ENCODE measurements at regions not wholly inside any gene's neighbourhood (a gene's known extent, or its start where the extent isn't known, plus 50 kb on each side); places are given as distances from the start of the nearest gene placed in this dataset.
A peak's percentile ranks its signal among the peaks of the same experiment; 100 is the strongest.

DNA sequence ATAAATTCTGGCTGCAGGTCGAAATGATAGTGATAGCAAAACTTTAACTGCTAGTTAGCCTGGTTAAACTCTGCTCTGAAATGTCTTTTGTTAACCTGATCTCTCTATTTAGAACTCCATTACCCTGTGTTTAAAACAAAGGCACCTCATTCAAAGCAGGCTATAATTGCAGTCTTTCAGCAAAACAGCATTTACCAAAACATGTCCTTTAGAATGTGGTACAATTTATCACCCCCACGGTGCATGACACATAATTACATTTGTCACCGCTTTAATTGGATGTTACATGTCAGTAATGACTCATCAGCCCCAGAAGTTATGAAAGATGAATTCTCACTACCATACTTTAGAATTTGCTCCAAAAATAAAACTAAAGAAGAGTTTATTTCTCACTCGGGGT lies 295.4 kb downstream of the TOX3 start:
- Mint-ChIP-seq H3K9me3 (peaks cover 14% of the 10 kb centered on the region), H3K27ac (no peak overlapping the region), H3K4me3 (ENCODE audit: low read depth) (no peak overlapping the region), H3K36me3 (ENCODE audit: low read depth) (no peaks in the 10 kb centered on the region), H3K4me1 (ENCODE audit: low read depth) (no peaks in the 10 kb centered on the region), H3K27me3 (ENCODE audit: low read depth) (no peaks in the 10 kb centered on the region)
- intact Hi-C loops (cut with micrococcal nuclease): no loop called here
- DNase-seq (ENCODE audit: low spot score): no peak

DNA sequence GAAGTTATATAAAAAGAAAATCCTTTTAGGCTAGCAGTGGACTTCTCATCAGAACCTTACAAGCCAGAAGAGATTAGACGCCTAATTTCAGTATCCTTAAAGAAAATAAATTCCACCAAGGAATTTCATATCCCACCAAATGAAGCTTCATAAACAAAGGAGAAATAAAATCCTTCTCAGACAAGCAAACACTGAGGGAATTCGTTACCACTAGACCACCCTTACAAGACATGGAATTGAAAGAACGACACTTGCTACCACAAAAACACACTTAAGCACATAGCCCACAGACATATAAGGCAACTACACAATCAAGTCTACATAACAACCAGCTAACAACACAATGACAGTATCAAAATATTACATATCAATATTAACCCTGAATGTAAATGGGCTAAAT lies 299.2 kb downstream of the TOX3 start:
- intact Hi-C loops (cut with micrococcal nuclease): no loop called here
- DNase-seq (ENCODE audit: low spot score): no peak
- Mint-ChIP-seq H3K27me3 (ENCODE audit: low read depth) (no peaks in the 10 kb centered on the region), H3K4me3 (ENCODE audit: low read depth) (no peak overlapping the region), H3K4me1 (ENCODE audit: low read depth) (no peaks in the 10 kb centered on the region), H3K36me3 (ENCODE audit: low read depth) (no peaks in the 10 kb centered on the region), H3K27ac (no peak overlapping the region), H3K9me3 (peaks cover 11% of the 10 kb centered on the region)

DNA sequence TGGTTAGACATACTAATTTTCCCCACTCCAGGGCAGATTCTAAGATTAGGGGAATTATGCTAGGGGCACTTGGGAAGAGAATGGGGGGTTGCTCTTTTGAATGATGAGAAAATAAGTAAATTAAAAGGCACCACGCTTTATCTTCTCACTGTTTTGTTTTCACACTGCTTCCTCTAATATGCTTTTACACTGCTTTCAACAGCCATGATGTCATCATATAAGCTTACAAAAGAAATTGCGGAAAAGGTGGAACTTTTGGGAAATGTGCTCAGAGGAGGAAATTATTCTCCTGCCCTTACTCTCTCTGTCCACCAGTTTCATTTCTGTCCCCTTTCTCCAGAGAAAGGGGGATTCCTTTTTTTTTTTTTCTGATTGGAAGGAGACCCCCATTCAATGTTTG lies 308.2 kb downstream of the TOX3 start:
- no peak overlapping the region for H3K27ac Mint-ChIP-seq
- no peaks in the 10 kb centered on the region for H3K36me3 Mint-ChIP-seq (ENCODE audit: low read depth)
- peaks cover 8% of the 10 kb centered on the region for H3K9me3 Mint-ChIP-seq
- H3K4me3 Mint-ChIP-seq (ENCODE audit: low read depth): no peak overlapping the region
- intact Hi-C loops (cut with micrococcal nuclease): no loop called here
- no peaks in the 10 kb centered on the region for H3K4me1 Mint-ChIP-seq (ENCODE audit: low read depth)
- no peak for DNase-seq (ENCODE audit: low spot score)
- H3K27me3 Mint-ChIP-seq (ENCODE audit: low read depth): no peaks in the 10 kb centered on the region

DNA sequence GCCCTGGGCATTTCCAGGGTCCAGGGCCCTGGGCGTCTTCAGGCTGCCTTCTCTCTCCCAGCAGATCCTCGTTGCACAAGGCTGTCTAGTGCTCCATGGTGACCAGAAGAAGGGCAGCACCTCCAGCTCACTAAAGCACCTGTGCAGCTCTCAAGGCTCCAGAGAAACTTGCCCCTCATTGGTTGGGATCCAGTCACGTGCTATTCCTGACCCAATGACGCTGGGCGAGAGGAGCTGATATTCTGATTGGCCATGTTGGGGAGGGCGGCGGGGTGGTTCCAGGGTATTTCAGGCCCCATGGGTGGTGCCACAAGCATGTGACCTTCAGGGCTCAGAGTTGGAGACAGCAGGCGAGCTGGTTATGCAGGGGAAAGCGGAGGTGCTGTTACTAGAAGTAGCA lies 309.1 kb downstream of the TOX3 start:
- DNase-seq (ENCODE audit: low spot score): no peak
- no peak overlapping the region for H3K27ac Mint-ChIP-seq
- H3K27me3 Mint-ChIP-seq (ENCODE audit: low read depth): no peaks in the 10 kb centered on the region
- no peaks in the 10 kb centered on the region for H3K36me3 Mint-ChIP-seq (ENCODE audit: low read depth)
- intact Hi-C loops (cut with micrococcal nuclease): no loop called here
- peaks cover 8% of the 10 kb centered on the region for H3K9me3 Mint-ChIP-seq
- no peaks in the 10 kb centered on the region for H3K4me1 Mint-ChIP-seq (ENCODE audit: low read depth)
- no peak overlapping the region for H3K4me3 Mint-ChIP-seq (ENCODE audit: low read depth)

DNA sequence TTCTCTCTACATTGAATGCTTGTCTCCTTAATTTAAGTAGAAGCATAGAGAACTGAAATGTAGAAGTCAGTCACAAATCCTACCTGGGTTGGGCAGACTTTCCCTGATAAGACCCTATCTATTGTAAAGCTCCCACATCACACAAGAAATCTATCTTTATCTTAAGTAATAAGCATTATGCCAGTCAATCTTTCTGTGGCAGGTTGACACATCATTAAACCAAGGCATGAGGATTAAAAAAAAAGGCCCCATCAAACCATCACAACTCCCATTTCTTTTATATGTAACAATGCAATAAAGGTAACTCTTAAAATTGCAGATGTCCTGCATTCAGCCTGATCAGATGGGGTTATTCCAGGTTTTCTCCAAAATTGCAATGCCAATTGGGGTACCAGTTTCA lies 311.8 kb downstream of the TOX3 start:
- no peaks in the 10 kb centered on the region for H3K4me1 Mint-ChIP-seq (ENCODE audit: low read depth)
- H3K4me3 Mint-ChIP-seq (ENCODE audit: low read depth): no peak overlapping the region
- no peaks in the 10 kb centered on the region for H3K9me3 Mint-ChIP-seq
- intact Hi-C loops (cut with micrococcal nuclease): no loop called here
- H3K27me3 Mint-ChIP-seq (ENCODE audit: low read depth): no peaks in the 10 kb centered on the region
- no peak for DNase-seq (ENCODE audit: low spot score)
- no peaks in the 10 kb centered on the region for H3K36me3 Mint-ChIP-seq (ENCODE audit: low read depth)
- no peak overlapping the region for H3K27ac Mint-ChIP-seq

DNA sequence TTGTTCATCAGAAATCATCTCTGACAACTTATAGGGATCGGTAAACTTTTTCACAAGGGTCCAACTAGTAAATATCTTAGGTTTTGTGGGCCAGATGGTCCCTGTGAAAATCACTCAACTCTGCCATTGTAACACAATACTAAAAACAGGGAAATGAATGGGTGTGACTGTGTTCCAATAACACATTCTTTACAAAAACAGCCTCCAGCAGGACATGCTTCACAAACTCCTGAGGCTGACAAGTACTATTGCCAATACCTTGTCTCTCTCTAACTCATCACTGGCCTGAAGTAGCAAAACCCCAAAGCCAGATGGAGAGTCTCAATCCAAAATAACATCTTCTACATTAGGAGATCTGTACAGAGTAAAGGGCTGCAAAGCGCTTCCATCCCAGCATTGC lies 312.3 kb downstream of the TOX3 start:
- Mint-ChIP-seq H3K9me3 (no peaks in the 10 kb centered on the region), H3K27me3 (ENCODE audit: low read depth) (no peaks in the 10 kb centered on the region), H3K4me3 (ENCODE audit: low read depth) (no peak overlapping the region), H3K36me3 (ENCODE audit: low read depth) (no peaks in the 10 kb centered on the region), H3K4me1 (ENCODE audit: low read depth) (no peaks in the 10 kb centered on the region), H3K27ac (no peak overlapping the region)
- no peak for DNase-seq (ENCODE audit: low spot score)
- intact Hi-C loops (cut with micrococcal nuclease): no loop called here

DNA sequence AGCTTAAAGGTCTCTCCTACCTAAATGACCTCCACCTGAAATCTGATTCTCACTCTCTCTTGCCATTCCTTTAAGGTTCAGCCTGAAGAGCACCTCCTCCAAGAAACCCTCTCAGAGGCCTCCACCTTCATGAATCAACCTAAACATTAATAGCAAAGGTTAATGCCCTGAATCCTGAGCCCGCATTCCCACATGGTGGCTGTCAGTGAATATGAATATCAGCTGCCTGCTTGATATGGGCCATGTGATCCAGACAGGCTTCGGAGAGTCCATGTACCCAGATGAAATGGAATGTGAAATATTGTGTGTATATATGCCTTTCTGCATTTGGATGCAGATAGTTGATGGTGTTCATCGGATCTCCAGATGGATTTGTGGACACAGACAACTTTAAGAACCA lies 317.5 kb downstream of the TOX3 start:
- Mint-ChIP-seq H3K27me3 (ENCODE audit: low read depth) (no peaks in the 10 kb centered on the region), H3K4me1 (ENCODE audit: low read depth) (no peaks in the 10 kb centered on the region), H3K9me3 (no peaks in the 10 kb centered on the region), H3K36me3 (ENCODE audit: low read depth) (no peaks in the 10 kb centered on the region), H3K4me3 (ENCODE audit: low read depth) (no peak overlapping the region), H3K27ac (no peak overlapping the region)
- intact Hi-C loops (cut with micrococcal nuclease): no loop called here
- DNase-seq (ENCODE audit: low spot score): no peak

DNA sequence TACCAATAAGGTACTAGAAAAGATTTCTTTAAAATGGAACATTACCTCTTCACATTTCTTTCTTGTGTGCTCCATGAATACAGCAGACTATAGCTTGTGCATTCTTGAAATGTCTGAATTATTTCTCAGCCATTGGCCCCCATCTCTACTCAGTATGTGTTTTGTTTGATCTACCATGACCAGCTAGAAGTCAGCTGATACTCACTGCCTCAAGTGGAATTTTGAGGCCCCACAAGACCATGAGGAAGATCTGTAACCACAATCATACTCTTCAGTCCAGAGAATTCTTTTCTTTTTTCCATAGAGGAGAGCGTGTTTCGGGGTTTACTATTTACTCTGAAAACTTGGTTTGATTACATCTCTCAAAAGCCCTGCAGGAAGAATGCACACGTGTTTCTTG lies 319.1 kb downstream of the TOX3 start:
- DNase-seq (ENCODE audit: low spot score): no peak
- Mint-ChIP-seq H3K36me3 (ENCODE audit: low read depth) (no peaks in the 10 kb centered on the region), H3K27me3 (ENCODE audit: low read depth) (no peaks in the 10 kb centered on the region), H3K27ac (no peak overlapping the region), H3K4me3 (ENCODE audit: low read depth) (no peak overlapping the region), H3K4me1 (ENCODE audit: low read depth) (no peaks in the 10 kb centered on the region), H3K9me3 (no peaks in the 10 kb centered on the region)
- intact Hi-C loops (cut with micrococcal nuclease): no loop called here

DNA sequence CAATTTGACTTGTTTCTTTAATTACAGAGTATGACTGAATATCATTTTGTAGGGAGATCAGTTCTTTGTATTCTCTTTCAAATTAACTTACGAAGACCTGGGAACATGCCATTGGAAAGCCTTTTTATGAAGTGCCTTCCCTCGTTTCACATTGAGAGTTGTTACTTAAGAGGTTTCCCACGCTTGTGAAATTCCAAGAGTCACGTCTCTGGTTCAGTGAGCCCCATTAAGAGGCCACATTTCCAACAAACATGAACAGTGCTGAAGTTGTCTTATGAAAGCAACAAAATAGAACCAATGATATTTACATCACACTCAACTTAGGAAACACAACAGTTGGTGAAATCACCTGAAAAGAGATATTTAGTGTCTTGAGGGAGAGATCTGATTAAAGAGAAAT lies 334.1 kb downstream of the TOX3 start:
- Mint-ChIP-seq H3K36me3 (ENCODE audit: low read depth) (no peaks in the 10 kb centered on the region), H3K4me3 (ENCODE audit: low read depth) (no peak overlapping the region), H3K4me1 (ENCODE audit: low read depth) (no peaks in the 10 kb centered on the region), H3K27ac (no peak overlapping the region), H3K9me3 (peaks cover 12% of the 10 kb centered on the region), H3K27me3 (ENCODE audit: low read depth) (no peaks in the 10 kb centered on the region)
- no peak for DNase-seq (ENCODE audit: low spot score)
- intact Hi-C loops (cut with micrococcal nuclease): no loop called here

DNA sequence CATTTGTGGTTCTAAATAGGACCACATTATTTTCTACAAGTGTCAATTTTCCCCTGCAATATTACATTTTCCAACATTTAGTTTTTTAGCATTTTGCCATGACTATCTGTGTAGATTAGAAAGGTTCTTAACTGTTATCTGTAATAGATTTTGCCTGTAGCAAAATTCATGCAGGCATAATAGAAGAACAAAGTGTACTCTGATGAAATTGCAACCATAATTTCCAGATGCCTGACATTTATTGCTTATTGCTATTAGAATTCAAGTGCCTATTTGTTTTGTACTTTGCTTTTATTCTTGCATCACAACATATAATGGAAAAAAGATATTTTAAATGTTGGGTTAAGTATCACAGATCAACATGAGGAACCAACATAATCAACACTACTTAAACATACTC lies 337.7 kb downstream of the TOX3 start:
- intact Hi-C loops (cut with micrococcal nuclease): no loop called here
- H3K4me3 Mint-ChIP-seq (ENCODE audit: low read depth): no peak overlapping the region
- DNase-seq (ENCODE audit: low spot score): no peak
- no peaks in the 10 kb centered on the region for H3K36me3 Mint-ChIP-seq (ENCODE audit: low read depth)
- H3K4me1 Mint-ChIP-seq (ENCODE audit: low read depth): no peaks in the 10 kb centered on the region
- no peak overlapping the region for H3K27ac Mint-ChIP-seq
- H3K9me3 Mint-ChIP-seq: peaks cover 9% of the 10 kb centered on the region
- no peaks in the 10 kb centered on the region for H3K27me3 Mint-ChIP-seq (ENCODE audit: low read depth)

DNA sequence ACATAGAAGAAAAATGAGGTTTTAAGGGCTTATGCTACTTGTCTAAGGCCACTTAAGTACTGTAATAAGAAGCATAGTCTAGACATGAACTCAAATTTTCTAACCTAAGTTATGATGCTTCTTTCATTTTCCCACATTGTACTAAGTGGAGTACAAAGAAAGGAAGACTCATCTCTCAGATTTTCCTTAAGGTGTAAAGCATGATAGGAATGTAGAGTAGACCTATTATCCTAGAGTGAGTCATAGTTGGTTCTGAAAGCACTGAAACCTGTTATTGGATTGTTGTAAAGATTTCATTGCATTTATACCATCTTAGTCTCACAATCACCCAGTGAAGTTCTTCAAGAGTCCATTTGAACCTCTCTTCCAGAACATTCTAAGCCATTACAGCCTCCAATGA lies 343.8 kb downstream of the TOX3 start:
- no peaks in the 10 kb centered on the region for H3K4me1 Mint-ChIP-seq (ENCODE audit: low read depth)
- no peaks in the 10 kb centered on the region for H3K27me3 Mint-ChIP-seq (ENCODE audit: low read depth)
- no peak overlapping the region for H3K27ac Mint-ChIP-seq
- H3K4me3 Mint-ChIP-seq (ENCODE audit: low read depth): no peak overlapping the region
- DNase-seq (ENCODE audit: low spot score): no peak
- H3K9me3 Mint-ChIP-seq: peaks cover 7% of the 10 kb centered on the region
- intact Hi-C loops (cut with micrococcal nuclease): no loop called here
- no peaks in the 10 kb centered on the region for H3K36me3 Mint-ChIP-seq (ENCODE audit: low read depth)

DNA sequence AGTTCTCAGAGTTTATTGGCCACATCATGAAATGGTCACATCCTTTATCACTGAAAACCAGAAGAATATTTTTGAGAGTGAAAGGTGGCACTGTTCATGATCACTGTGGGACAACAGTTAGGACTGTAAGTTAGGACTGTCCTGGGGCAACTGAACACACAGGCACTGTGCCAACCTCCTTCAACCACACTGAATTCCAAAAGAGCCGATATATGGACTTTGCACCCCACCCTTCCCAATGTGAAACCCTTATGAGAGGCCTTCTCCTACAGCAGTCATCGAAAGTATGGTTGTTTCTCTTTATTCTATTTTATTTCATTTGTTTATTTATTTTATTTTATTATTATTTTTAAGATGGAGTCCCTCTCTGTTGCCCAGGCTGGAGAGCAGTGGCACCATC lies 353.5 kb downstream of the TOX3 start:
- H3K36me3 Mint-ChIP-seq (ENCODE audit: low read depth): no peaks in the 10 kb centered on the region
- no peak overlapping the region for H3K4me3 Mint-ChIP-seq (ENCODE audit: low read depth)
- H3K4me1 Mint-ChIP-seq (ENCODE audit: low read depth): no peaks in the 10 kb centered on the region
- H3K27ac Mint-ChIP-seq: no peak overlapping the region
- H3K27me3 Mint-ChIP-seq (ENCODE audit: low read depth): no peaks in the 10 kb centered on the region
- no peaks in the 10 kb centered on the region for H3K9me3 Mint-ChIP-seq
- no peak for DNase-seq (ENCODE audit: low spot score)
- intact Hi-C loops (cut with micrococcal nuclease): loop anchor here (5.0 kb wide), 1 partner anchor 719 kb away; no protein-coding TSS in a partner anchor

DNA sequence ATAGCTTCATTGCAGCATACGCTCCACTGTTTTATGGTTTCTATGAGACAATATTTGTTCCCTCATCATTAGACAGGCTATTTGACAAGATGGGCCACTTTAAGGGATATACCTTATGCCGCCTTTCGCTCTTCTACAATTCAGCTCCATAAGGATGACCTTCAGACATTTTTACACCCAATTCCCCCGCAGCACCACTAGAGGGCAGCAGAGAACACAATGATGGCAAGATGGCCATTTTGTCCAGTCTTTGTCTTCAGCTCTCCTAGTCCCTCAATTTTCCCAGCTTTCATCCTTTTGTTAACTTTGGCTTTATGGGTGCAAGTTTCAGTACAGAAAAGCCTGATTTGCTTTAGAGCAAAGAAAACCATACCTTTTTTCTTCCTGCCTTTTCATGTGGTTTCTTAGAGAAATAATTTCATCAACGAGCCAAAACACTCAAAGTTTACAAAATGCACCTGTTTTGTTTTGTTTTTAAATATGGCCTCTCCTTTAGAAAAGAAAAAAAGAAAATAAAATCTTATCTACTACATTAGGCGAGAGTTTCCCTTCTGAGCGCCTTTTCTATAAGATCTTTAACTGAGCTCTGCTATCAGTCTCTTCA lies 355.3 kb downstream of the TOX3 start:
- H3K4me1 Mint-ChIP-seq (ENCODE audit: low read depth): no peaks in the 10 kb centered on the region
- no peaks in the 10 kb centered on the region for H3K9me3 Mint-ChIP-seq
- intact Hi-C loops (cut with micrococcal nuclease): loop anchor here (2.0 to 5.0 kb wide), 2 partner anchors 721 to 831 kb away; no protein-coding TSS in a partner anchor
- no peak overlapping the region for H3K4me3 Mint-ChIP-seq (ENCODE audit: low read depth)
- no peaks in the 10 kb centered on the region for H3K27me3 Mint-ChIP-seq (ENCODE audit: low read depth)
- H3K27ac Mint-ChIP-seq: no peak overlapping the region
- DNase-seq (ENCODE audit: low spot score): peak; percentile 14
- no peaks in the 10 kb centered on the region for H3K36me3 Mint-ChIP-seq (ENCODE audit: low read depth)

DNA sequence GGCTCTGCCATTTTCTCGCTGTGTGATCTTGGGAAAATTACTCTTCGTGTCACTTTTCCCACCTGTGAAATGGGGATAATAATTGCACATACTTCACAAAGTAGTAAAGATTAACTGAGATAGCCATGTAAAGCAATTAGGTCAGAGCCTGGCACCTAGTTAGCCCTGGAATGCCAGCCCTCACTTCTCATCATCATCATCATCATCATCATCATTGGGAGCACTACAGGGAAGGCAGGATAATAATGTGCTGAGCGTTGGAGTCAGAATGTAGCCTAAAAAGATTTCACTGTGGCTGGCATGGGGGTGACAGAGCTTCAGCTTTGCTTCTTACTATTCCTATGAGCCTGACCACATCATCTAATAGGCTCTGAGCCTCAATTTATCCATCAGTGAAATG lies 362.6 kb downstream of the TOX3 start:
- H3K4me1 Mint-ChIP-seq (ENCODE audit: low read depth): no peaks in the 10 kb centered on the region
- H3K4me3 Mint-ChIP-seq (ENCODE audit: low read depth): no peak overlapping the region
- DNase-seq (ENCODE audit: low spot score): no peak
- H3K9me3 Mint-ChIP-seq: peaks cover 12% of the 10 kb centered on the region
- H3K27me3 Mint-ChIP-seq (ENCODE audit: low read depth): no peaks in the 10 kb centered on the region
- H3K36me3 Mint-ChIP-seq (ENCODE audit: low read depth): no peaks in the 10 kb centered on the region
- H3K27ac Mint-ChIP-seq: no peak overlapping the region
- intact Hi-C loops (cut with micrococcal nuclease): no loop called here
